HEK293 (cell line): ENCODE measurements at regions not wholly inside any gene's neighbourhood (a gene's known extent, or its start where the extent isn't known, plus 50 kb on each side); places are given as distances from the start of the nearest gene placed in this dataset.

ENCODE experiments used
- CTCF ChIA-PET: fragments of 350-600 bp; formaldehyde crosslinking; extraction: SDS; loops from one replicate; lab custom pipeline; 2021; ENCODE audit warnings: antibody characterized with exemption; lab: Yijun Ruan, JAX
- POLR2A ChIA-PET: fragments of 300-600 bp; formaldehyde crosslinking; extraction: SDS; loops from one replicate; lab custom pipeline; 2020; ENCODE audit warnings: antibody characterized with exemption, inconsistent platforms; lab: Yijun Ruan, JAX
- H3K27ac ChIP-seq: fragments of 200-500 bp; sonication (Bioruptor generic); 2 replicates; pipeline ENCODE4 v1.5.1; 2014; ENCODE audit warnings: low read depth, low read length, control low read depth, inconsistent platforms; ENCODE audit errors: extremely low read depth
- H3K36me3 ChIP-seq, 2 experiments: fragments of 200-500 bp in 1 of 2; sonication (Bioruptor generic) in 1 of 2; 1 replicate in 1 of 2; 2 replicates in 1 of 2; pipeline ENCODE4 v1.5.1; 2014 to 2017; ENCODE audit warnings: inconsistent platforms in 2 of 2, low read length in 2 of 2; ENCODE audit not compliant: control insufficient read depth in 2 of 2, insufficient read depth in 1 of 2
- H3K4me1 ChIP-seq: fragments of 200-500 bp; sonication (Bioruptor generic); 2 replicates; pipeline ENCODE4 v1.5.1; 2014; ENCODE audit warnings: mild to moderate bottlenecking, low read length, inconsistent platforms; ENCODE audit not compliant: control insufficient read depth, insufficient read depth
- H3K4me3 ChIP-seq: 2 replicates; pipeline ENCODE4 v1.5.1; 2011; ENCODE audit warnings: low read depth, mild to moderate bottlenecking, control low read depth, low read length, moderate library complexity
- H3K9me3 ChIP-seq: fragments of 200-500 bp; sonication (Bioruptor generic); 2 replicates; pipeline ENCODE4 v1.5.1; 2014; ENCODE audit warnings: low read depth, low read length, inconsistent platforms; ENCODE audit not compliant: control insufficient read depth, insufficient read depth
- BCL11A ChIP-seq: fragments of 450-650 bp; formaldehyde crosslinking; IDR thresholded peaks from 2 replicates; pipeline ENCODE4 v1.5.1; 2016; ENCODE audit warnings: low read depth, missing biosample characterization, missing genetic modification characterization
- KLF9 ChIP-seq: fragments of 450-650 bp; formaldehyde crosslinking; IDR thresholded peaks from 2 replicates; pipeline ENCODE4 v1.5.1; 2016; ENCODE audit warnings: missing biosample characterization, missing genetic modification characterization, low read depth
- MZF1 ChIP-seq: fragments of 450-650 bp; formaldehyde crosslinking; IDR thresholded peaks from 2 replicates; pipeline ENCODE4 v1.5.1; 2017; ENCODE audit warnings: missing biosample characterization, missing genetic modification characterization, borderline replicate concordance
- PRDM1 ChIP-seq: fragments of 450-650 bp; formaldehyde crosslinking; IDR thresholded peaks from 2 replicates; pipeline ENCODE4; 2016; ENCODE audit warnings: missing biosample characterization, missing genetic modification characterization
- RBAK ChIP-seq: fragments of 450-650 bp; formaldehyde crosslinking; IDR thresholded peaks from 2 replicates; pipeline ENCODE4 v1.5.1; 2016; ENCODE audit warnings: missing biosample characterization, missing genetic modification characterization
- SALL2 ChIP-seq: fragments of 450-650 bp; formaldehyde crosslinking; IDR thresholded peaks from 2 replicates; pipeline ENCODE4 v1.5.0; 2017; ENCODE audit warnings: missing biosample characterization, mild to moderate bottlenecking, missing genetic modification characterization, borderline replicate concordance
- ZBTB7A ChIP-seq: fragments of 450-650 bp; formaldehyde crosslinking; IDR thresholded peaks from 2 replicates; pipeline ENCODE4 v1.5.1; 2016; ENCODE audit warnings: low read depth, missing biosample characterization, missing genetic modification characterization
- ZBTB8A ChIP-seq: fragments of 450-650 bp; formaldehyde crosslinking; IDR thresholded peaks from 2 replicates; pipeline ENCODE4 v1.5.1; 2016; ENCODE audit warnings: missing biosample characterization, missing genetic modification characterization
- ZFHX2 ChIP-seq: fragments of 450-650 bp; formaldehyde crosslinking; conservative IDR thresholded peaks from 2 replicates; pipeline ENCODE4 v1.5.1; 2016; ENCODE audit warnings: missing biosample characterization, missing genetic modification characterization
- ZIC2 ChIP-seq: fragments of 450-650 bp; formaldehyde crosslinking; IDR thresholded peaks from 2 replicates; pipeline ENCODE4 v1.5.1; 2016; ENCODE audit warnings: missing biosample characterization, missing genetic modification characterization
- ZNF10 ChIP-seq: fragments of 450-650 bp; formaldehyde crosslinking; IDR thresholded peaks from 2 replicates; pipeline ENCODE4 v1.5.1; 2017; ENCODE audit warnings: missing biosample characterization, missing genetic modification characterization
- ZNF140 ChIP-seq: fragments of 450-650 bp; formaldehyde crosslinking; IDR thresholded peaks from 2 replicates; pipeline ENCODE4 v1.5.1; 2016; ENCODE audit warnings: missing biosample characterization, missing genetic modification characterization
- ZNF18 ChIP-seq: fragments of 450-650 bp; formaldehyde crosslinking; IDR thresholded peaks from 2 replicates; pipeline ENCODE4 v1.5.1; 2016; ENCODE audit warnings: missing biosample characterization, missing genetic modification characterization
- ZNF248 ChIP-seq: fragments of 450-650 bp; formaldehyde crosslinking; IDR thresholded peaks from 2 replicates; pipeline ENCODE4 v1.5.1; 2017; ENCODE audit warnings: missing biosample characterization, missing genetic modification characterization
- ZNF266 ChIP-seq: fragments of 450-650 bp; formaldehyde crosslinking; IDR thresholded peaks from 2 replicates; pipeline ENCODE4 v1.5.1; 2016; ENCODE audit warnings: missing biosample characterization, missing genetic modification characterization, low read depth
- ZNF292 ChIP-seq: fragments of 450-650 bp; formaldehyde crosslinking; IDR thresholded peaks from 2 replicates; pipeline ENCODE4 v1.5.1; 2016; ENCODE audit warnings: low read depth, missing biosample characterization, missing genetic modification characterization, borderline replicate concordance
- ZNF302 ChIP-seq: fragments of 450-650 bp; formaldehyde crosslinking; IDR thresholded peaks from 2 replicates; pipeline ENCODE4 v1.5.1; 2016; ENCODE audit warnings: missing biosample characterization, missing genetic modification characterization, low read depth
- ZNF341 ChIP-seq: fragments of 450-650 bp; formaldehyde crosslinking; IDR thresholded peaks from 2 replicates; pipeline ENCODE4; 2016; ENCODE audit warnings: low read depth, missing biosample characterization, missing genetic modification characterization
- ZNF394 ChIP-seq: fragments of 450-650 bp; formaldehyde crosslinking; IDR thresholded peaks from 2 replicates; pipeline ENCODE4 v1.5.1; 2016; ENCODE audit warnings: missing biosample characterization, missing genetic modification characterization, mild to moderate bottlenecking, moderate library complexity, borderline replicate concordance
- ZNF473 ChIP-seq: fragments of 450-650 bp; formaldehyde crosslinking; IDR thresholded peaks from 2 replicates; pipeline ENCODE4 v1.5.1; 2017; ENCODE audit warnings: missing biosample characterization, missing genetic modification characterization
- ZNF670 ChIP-seq: fragments of 450-650 bp; formaldehyde crosslinking; IDR thresholded peaks from 2 replicates; pipeline ENCODE4 v1.5.1; 2016; ENCODE audit warnings: missing biosample characterization, missing genetic modification characterization, low read depth
- ZNF76 ChIP-seq: fragments of 450-650 bp; formaldehyde crosslinking; IDR thresholded peaks from 2 replicates; pipeline ENCODE4; 2016; ENCODE audit warnings: low read depth, missing biosample characterization, missing genetic modification characterization, borderline replicate concordance
- ZNF791 ChIP-seq: fragments of 450-650 bp; formaldehyde crosslinking; IDR thresholded peaks from 2 replicates; pipeline ENCODE4 v1.5.1; 2016; ENCODE audit warnings: missing biosample characterization, missing genetic modification characterization
- ZSCAN16 ChIP-seq: fragments of 450-650 bp; formaldehyde crosslinking; IDR thresholded peaks from 2 replicates; pipeline ENCODE4 v1.5.1; 2016; ENCODE audit warnings: missing biosample characterization, missing genetic modification characterization
- TF ChIP-seq, protein P1 (sequence below): fragments of 450-650 bp; formaldehyde crosslinking; IDR thresholded peaks from 2 replicates; pipeline ENCODE4 v1.5.1; 2016; ENCODE audit warnings: missing biosample characterization, missing genetic modification characterization
- TF ChIP-seq, protein P2 (sequence below): fragments of 450-650 bp; formaldehyde crosslinking; IDR thresholded peaks from 2 replicates; pipeline ENCODE4; 2016; ENCODE audit warnings: missing biosample characterization, missing genetic modification characterization
- TF ChIP-seq, protein P3 (sequence below): fragments of 450-650 bp; formaldehyde crosslinking; IDR thresholded peaks from 2 replicates; pipeline ENCODE4 v1.5.1; 2016; ENCODE audit warnings: missing biosample characterization, missing genetic modification characterization

DNA sequence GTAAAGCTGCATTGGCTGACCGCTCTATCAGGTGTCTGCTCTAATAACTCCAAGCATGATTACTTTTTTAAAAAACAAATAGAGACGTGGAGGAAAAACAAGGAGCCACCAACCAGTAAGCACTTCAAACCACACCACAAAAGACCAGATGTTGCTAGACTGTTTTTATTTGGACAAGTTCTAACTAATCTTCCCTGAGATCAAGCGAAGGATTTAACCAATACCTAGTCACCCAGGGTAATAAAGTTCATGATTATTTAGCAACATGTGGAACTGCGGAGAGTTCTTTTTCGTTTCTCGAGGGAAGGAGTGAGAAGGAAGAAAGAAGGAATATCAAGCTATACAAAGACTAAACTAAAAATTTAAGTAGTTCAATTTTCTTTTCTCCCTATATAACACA lies 288.1 kb downstream of the DUSP6 start (continued):
- TF ChIP-seq ZNF248: no peak
- TF ChIP-seq ZBTB8A: no peak

- H3K9me3 ChIP-seq: no peaks in the 10 kb centered on the region
- no peak overlapping the region for H3K27ac ChIP-seq
- TF ChIP-seq, protein P1, sequence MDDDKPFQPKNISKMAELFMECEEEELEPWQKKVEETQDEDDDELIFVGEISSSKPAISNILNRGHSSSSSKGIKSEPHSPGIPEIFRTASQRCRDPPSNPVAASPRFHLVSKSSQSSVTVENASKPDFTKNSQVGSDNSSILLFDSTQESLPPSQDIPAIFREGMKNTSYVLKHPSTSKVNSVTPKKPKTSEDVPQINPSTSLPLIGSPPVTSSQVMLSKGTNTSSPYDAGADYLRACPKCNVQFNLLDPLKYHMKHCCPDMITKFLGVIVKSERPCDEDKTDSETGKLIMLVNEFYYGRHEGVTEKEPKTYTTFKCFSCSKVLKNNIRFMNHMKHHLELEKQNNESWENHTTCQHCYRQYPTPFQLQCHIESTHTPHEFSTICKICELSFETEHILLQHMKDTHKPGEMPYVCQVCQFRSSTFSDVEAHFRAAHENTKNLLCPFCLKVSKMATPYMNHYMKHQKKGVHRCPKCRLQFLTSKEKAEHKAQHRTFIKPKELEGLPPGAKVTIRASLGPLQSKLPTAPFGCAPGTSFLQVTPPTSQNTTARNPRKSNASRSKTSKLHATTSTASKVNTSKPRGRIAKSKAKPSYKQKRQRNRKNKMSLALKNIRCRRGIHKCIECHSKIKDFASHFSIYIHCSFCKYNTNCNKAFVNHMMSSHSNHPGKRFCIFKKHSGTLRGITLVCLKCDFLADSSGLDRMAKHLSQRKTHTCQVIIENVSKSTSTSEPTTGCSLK: no peak
- TF ChIP-seq ZNF302 (tag by site-specific recombination) (no peak), ZIC2 (tag by site-specific recombination) (no peak), PRDM1 (tag by site-specific recombination) (no peak), ZNF341 (tag by site-specific recombination) (no peak), RBAK (tag by site-specific recombination) (no peak), MZF1 (tag by site-specific recombination) (no peak), ZNF18 (no peak), ZNF266 (tag by site-specific recombination) (no peak), ZFHX2 (tag by site-specific recombination) (no peak)
- TF ChIP-seq, all 188 proteins: peak for 0
- ChIA-PET CTCF (interaction anchor here (0.6 to 0.8 kb wide), 2 partner anchors 17 to 162 kb away, joined by 3 read pairs; no protein-coding TSS in a partner anchor), POLR2A (no interaction called here)
- no peaks in the 10 kb centered on the region for H3K4me1 ChIP-seq
- H3K4me3 ChIP-seq: no peak overlapping the region
- H3K36me3 ChIP-seq: no peaks in the 10 kb centered on the region
Observed at GRCh38 chr12:89062996-89063395, 289.3 kb downstream of the DUSP6 start.

- CTCF ChIA-PET: interaction anchor here (1.3 kb wide), 1 partner anchor 402 kb away, joined by 4 read pairs; no protein-coding TSS in a partner anchor
- Histone ChIP-seq H3K36me3 (no peaks in the 10 kb centered on the region), H3K9me3 (no peaks in the 10 kb centered on the region), H3K4me3 (no peak overlapping the region), H3K27ac (no peak overlapping the region), H3K4me1 (0 out of 2 replicates have a peak, but pooled peaks cover 2% of the 10 kb centered on the region)
- POLR2A ChIA-PET: interaction anchor here (1.3 kb wide), 1 partner anchor 292 kb away, joined by 4 read pairs; the partner anchor contains the start of gene DUSP6
- TF ChIP-seq ZFHX2 (tag by site-specific recombination) (no peak), KLF9 (tag by site-specific recombination) (no peak), SALL2 (tag by site-specific recombination) (no peak), ZSCAN16 (no peak), ZNF292 (tag by site-specific recombination) (no peak), BCL11A (tag by site-specific recombination) (no peak), ZBTB7A (tag by site-specific recombination) (no peak), ZNF670 (tag by site-specific recombination) (no peak), ZNF394 (no peak), ZNF473 (tag by site-specific recombination) (no peak), ZNF140 (tag by site-specific recombination) (no peak), ZNF76 (tag by site-specific recombination) (no peak), ZNF10 (tag by site-specific recombination) (no peak), ZNF791 (no peak)
- TF ChIP-seq, protein P2, sequence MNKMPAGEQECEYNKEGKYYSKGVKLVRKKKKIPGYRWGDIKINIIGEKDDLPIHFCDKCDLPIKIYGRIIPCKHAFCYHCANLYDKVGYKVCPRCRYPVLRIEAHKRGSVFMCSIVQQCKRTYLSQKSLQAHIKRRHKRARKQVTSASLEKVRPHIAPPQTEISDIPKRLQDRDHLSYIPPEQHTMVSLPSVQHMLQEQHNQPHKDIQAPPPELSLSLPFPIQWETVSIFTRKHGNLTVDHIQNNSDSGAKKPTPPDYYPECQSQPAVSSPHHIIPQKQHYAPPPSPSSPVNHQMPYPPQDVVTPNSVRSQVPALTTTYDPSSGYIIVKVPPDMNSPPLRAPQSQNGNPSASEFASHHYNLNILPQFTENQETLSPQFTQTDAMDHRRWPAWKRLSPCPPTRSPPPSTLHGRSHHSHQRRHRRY (tag by site-specific recombination): no peak
- TF ChIP-seq, protein P3, sequence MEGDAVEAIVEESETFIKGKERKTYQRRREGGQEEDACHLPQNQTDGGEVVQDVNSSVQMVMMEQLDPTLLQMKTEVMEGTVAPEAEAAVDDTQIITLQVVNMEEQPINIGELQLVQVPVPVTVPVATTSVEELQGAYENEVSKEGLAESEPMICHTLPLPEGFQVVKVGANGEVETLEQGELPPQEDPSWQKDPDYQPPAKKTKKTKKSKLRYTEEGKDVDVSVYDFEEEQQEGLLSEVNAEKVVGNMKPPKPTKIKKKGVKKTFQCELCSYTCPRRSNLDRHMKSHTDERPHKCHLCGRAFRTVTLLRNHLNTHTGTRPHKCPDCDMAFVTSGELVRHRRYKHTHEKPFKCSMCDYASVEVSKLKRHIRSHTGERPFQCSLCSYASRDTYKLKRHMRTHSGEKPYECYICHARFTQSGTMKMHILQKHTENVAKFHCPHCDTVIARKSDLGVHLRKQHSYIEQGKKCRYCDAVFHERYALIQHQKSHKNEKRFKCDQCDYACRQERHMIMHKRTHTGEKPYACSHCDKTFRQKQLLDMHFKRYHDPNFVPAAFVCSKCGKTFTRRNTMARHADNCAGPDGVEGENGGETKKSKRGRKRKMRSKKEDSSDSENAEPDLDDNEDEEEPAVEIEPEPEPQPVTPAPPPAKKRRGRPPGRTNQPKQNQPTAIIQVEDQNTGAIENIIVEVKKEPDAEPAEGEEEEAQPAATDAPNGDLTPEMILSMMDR (tag by site-specific recombination): no peak
Observed at GRCh38 chr12:89059721-89060541, 292.4 kb downstream of the DUSP6 start.
